Omental fat pad (tissue), 1 donor: ENCODE measurements at regions not wholly inside any gene's neighbourhood (a gene's known extent, or its start where the extent isn't known, plus 50 kb on each side); places are given as distances from the start of the nearest gene placed in this dataset.
"Not testable (repeated sequence)": the region's sequence is repeated elsewhere in the genome, so short reads cannot be mapped to it uniquely, and the experiment has no call there.

Source experiments
- ATAC-seq: fragments of 150-250 bp; one replicate; pipeline ENCODE4 v1.9.1; 2016; ENCODE audit warnings: mild to moderate bottlenecking, moderate library complexity; ENCODE audit not compliant: low FRiP score
- DNase-seq: peaks from one replicate; pipeline ENCODE4 v3.0.0-alpha.2; 2019; ENCODE audit warnings: low spot score

- not testable (repeated sequence) for ATAC-seq, DNase-seq
Measured at GRCh38 chr5:176045442-176045841, 77.3 kb upstream of the THOC3 start.

GRCh38 chr5:176048671-176049070 is 80.6 kb upstream of the THOC3 start:
- ATAC-seq, DNase-seq: not testable (repeated sequence)

- peak; percentile 91 for ATAC-seq
- not testable (repeated sequence) for DNase-seq
Measured at GRCh38 chr5:176060472-176061268, 92.6 kb upstream of the THOC3 start.

- not testable (repeated sequence) for ATAC-seq, DNase-seq
Measured at GRCh38 chr5:176061269-176061622, 93.1 kb upstream of the THOC3 start.

- ATAC-seq, DNase-seq: not testable (repeated sequence)
Measured at GRCh38 chr5:176061660-176062059, 93.5 kb upstream of the THOC3 start.

- DNase-seq, result not testable (repeated sequence)
- ATAC-seq, result peak; percentile 87
Measured at GRCh38 chr5:176066262-176066945, 98.3 kb upstream of the THOC3 start.

GRCh38 chr5:176067162-176067561 is 99.0 kb upstream of the THOC3 start:
- not testable (repeated sequence) for ATAC-seq, DNase-seq

GRCh38 chr5:176067948-176068347 is 99.8 kb upstream of the THOC3 start:
- DNase-seq, result not testable (repeated sequence)

GRCh38 chr5:176073996-176074571 is 106.0 kb upstream of the THOC3 start:
- not testable (repeated sequence) for ATAC-seq, DNase-seq

More at GRCh38 chr5:176067948-176068347, 99.8 kb upstream of the THOC3 start:
- not testable (repeated sequence) for ATAC-seq

GRCh38 chr5:176083717-176084116 is 115.6 kb upstream of the THOC3 start:
- not testable (repeated sequence) for DNase-seq, ATAC-seq

- DNase-seq, ATAC-seq: not testable (repeated sequence)
Measured at GRCh38 chr5:176103083-176103482, 135.0 kb upstream of the THOC3 start.

GRCh38 chr5:176112888-176113287 is 125.3 kb upstream of the SIMC1 start:
- not testable (repeated sequence) for DNase-seq
- peak; percentile 77 for ATAC-seq

GRCh38 chr5:176113673-176114335 is 124.4 kb upstream of the SIMC1 start:
- ATAC-seq, DNase-seq: not testable (repeated sequence)

- DNase-seq, ATAC-seq: not testable (repeated sequence)
Measured at GRCh38 chr5:176114825-176115224, 123.4 kb upstream of the SIMC1 start.

GRCh38 chr5:176117699-176118238 is 120.5 kb upstream of the SIMC1 start:
- peak; percentile 58 for ATAC-seq
- DNase-seq, result not testable (repeated sequence)

- ATAC-seq, DNase-seq: not testable (repeated sequence)
Measured at GRCh38 chr5:176122361-176122760, 115.9 kb upstream of the SIMC1 start.

GRCh38 chr5:176124120-176124519 is 114.1 kb upstream of the SIMC1 start:
- not testable (repeated sequence) for DNase-seq, ATAC-seq
